GM23338 (cell line): ENCODE measurements at regions not wholly inside any gene's neighbourhood (a gene's known extent, or its start where the extent isn't known, plus 50 kb on each side); places are given as distances from the start of the nearest gene placed in this dataset.

Source experiments
- ATAC-seq: fragments of 200-7000 bp; cut with Tn5 transposase; 3 replicates; pipeline ENCODE4 v1.9.1; 2020
- DNase-seq: peaks from one replicate; pipeline ENCODE4 v3.0.0-alpha.2; 2015; ENCODE audit warnings: low spot score
- H2AFZ ChIP-seq: fragments of 200-600 bp; sonication (generic); 2 replicates; pipeline ENCODE4 v1.8.0; 2016; ENCODE audit warnings: antibody characterized with exemption, mild to moderate bottlenecking, moderate library complexity
- H3F3A ChIP-seq: fragments of 200-600 bp; sonication (generic); replicated peaks from 2 replicates; pipeline ENCODE4 v1.8.0; 2017; ENCODE audit warnings: antibody characterized with exemption, mixed run types, low read depth
- H3K27ac ChIP-seq: fragments of 200-600 bp; sonication (generic); 2 replicates; pipeline ENCODE4 v1.6.1; 2016; ENCODE audit warnings: low read depth
- H3K27me3 ChIP-seq: fragments of 200-600 bp; sonication (generic); 2 replicates; pipeline ENCODE4 v1.8.0; 2016; ENCODE audit warnings: mild to moderate bottlenecking, mixed run types, moderate library complexity; ENCODE audit not compliant: insufficient read depth
- H3K36me3 ChIP-seq: fragments of 200-600 bp; sonication (generic); 2 replicates; pipeline ENCODE4 v1.8.0; 2016; ENCODE audit warnings: mild to moderate bottlenecking; ENCODE audit not compliant: insufficient read depth
- H3K4me1 ChIP-seq: fragments of 200-600 bp; sonication (generic); 2 replicates; pipeline ENCODE4 v1.8.0; 2016; ENCODE audit warnings: mild to moderate bottlenecking, moderate library complexity; ENCODE audit not compliant: insufficient read depth
- H3K4me2 ChIP-seq: fragments of 200-600 bp; sonication (generic); 2 replicates; pipeline ENCODE4 v1.7.1; 2017; ENCODE audit warnings: mixed run types
- H3K4me3 ChIP-seq: fragments of 200-600 bp; sonication (generic); 2 replicates; pipeline ENCODE4 v1.6.1; 2016; ENCODE audit warnings: mixed run types
- H3K79me2 ChIP-seq: fragments of 200-600 bp; sonication (generic); replicated peaks from 2 replicates; pipeline ENCODE4 v1.8.0; 2017; ENCODE audit warnings: mild to moderate bottlenecking; ENCODE audit not compliant: insufficient read depth
- H3K9me2 ChIP-seq: fragments of 200-600 bp; sonication (generic); 2 replicates; pipeline ENCODE4 v1.8.0; 2017; ENCODE audit not compliant: insufficient read depth
- H4K20me1 ChIP-seq: fragments of 200-600 bp; sonication (generic); replicated peaks from 2 replicates; pipeline ENCODE4 v1.8.0; 2017; ENCODE audit warnings: mild to moderate bottlenecking; ENCODE audit not compliant: insufficient read depth
- H3K27ac Mint-ChIP-seq: 2 replicates; pipeline ENCODE4 v1.8.0; 2020; ENCODE audit warnings: inconsistent platforms, mild to moderate bottlenecking, moderate library complexity, mixed read lengths
- H3K27me3 Mint-ChIP-seq: 3 replicates; pipeline ENCODE4 v1.8.0; 2022; ENCODE audit warnings: low read depth, mild to moderate bottlenecking, moderate library complexity, mixed read lengths, inconsistent platforms; ENCODE audit not compliant: insufficient read depth, poor library complexity
- H3K36me3 Mint-ChIP-seq: 3 replicates; pipeline ENCODE4 v1.8.0; 2021; ENCODE audit warnings: low read depth, mild to moderate bottlenecking, inconsistent platforms, moderate library complexity, mixed read lengths
- H3K4me1 Mint-ChIP-seq: 3 replicates; pipeline ENCODE4 v1.8.0; 2020; ENCODE audit warnings: mild to moderate bottlenecking, inconsistent platforms, mixed read lengths
- H3K4me3 Mint-ChIP-seq: 3 replicates; pipeline ENCODE4 v1.8.0; 2021; ENCODE audit warnings: moderate library complexity, mild to moderate bottlenecking, inconsistent platforms, mixed read lengths
- H3K9me3 Mint-ChIP-seq: 3 replicates; pipeline ENCODE4 v1.8.0; 2020; ENCODE audit warnings: moderate library complexity, mild to moderate bottlenecking, inconsistent platforms, mixed read lengths
- CREB1 ChIP-seq: fragments of 250-450 bp; sonication (Bioruptor Pico); IDR thresholded peaks from 2 replicates; pipeline ENCODE4 v1.5.0; 2020; ENCODE audit warnings: low read depth, mild to moderate bottlenecking, moderate library complexity
- CTCF ChIP-seq, 2 experiments: fragments of 200-600 bp in 1 of 2; sonication (generic) in 1 of 2; conservative IDR thresholded peaks; 2 replicates each; pipeline versions ENCODE4 v1.5.1 to v1.6.1; 2016 to 2017; ENCODE audit warnings: antibody characterized with exemption in 2 of 2, low read depth in 2 of 2, mild to moderate bottlenecking in 2 of 2, moderate library complexity in 1 of 2
- ETS1 ChIP-seq: IDR thresholded peaks from 2 replicates; pipeline ENCODE4 v1.6.1; 2016; ENCODE audit warnings: antibody characterized with exemption
- EZH2phosphoT487 ChIP-seq: fragments of 200-600 bp; sonication (generic); IDR thresholded peaks from one replicate; pipeline ENCODE4 v1.8.1; 2018; ENCODE audit warnings: antibody characterized with exemption; ENCODE audit not compliant: unreplicated experiment
- JUNB ChIP-seq: IDR thresholded peaks from one replicate; pipeline ENCODE4 v1.6.1; 2016; ENCODE audit warnings: antibody characterized with exemption; ENCODE audit not compliant: unreplicated experiment
- NANOG ChIP-seq: IDR thresholded peaks from 2 replicates; pipeline ENCODE4 v1.6.1; 2016; ENCODE audit warnings: antibody characterized with exemption, borderline replicate concordance
- POLR2AphosphoS5 ChIP-seq: IDR thresholded peaks from 2 replicates; pipeline ENCODE4 v1.6.1; 2016; ENCODE audit warnings: antibody characterized with exemption, low read depth
- STAT1 ChIP-seq: IDR thresholded peaks from one replicate; pipeline ENCODE4 v1.6.1; 2016; ENCODE audit warnings: antibody characterized with exemption; ENCODE audit not compliant: unreplicated experiment
- ZNF114 ChIP-seq: fragments of 250-450 bp; sonication (Bioruptor Pico); IDR thresholded peaks from 2 replicates; pipeline ENCODE4 v1.5.0; 2020; ENCODE audit warnings: mild to moderate bottlenecking, moderate library complexity
- ZNF462 ChIP-seq: fragments of 250-450 bp; sonication (Bioruptor Pico); IDR thresholded peaks from 2 replicates; pipeline ENCODE4 v1.5.0; 2020; ENCODE audit warnings: mild to moderate bottlenecking, moderate library complexity

GRCh38 chr16:26649381-26650045 is 417.2 kb upstream of the C16orf82 start:
- Histone ChIP-seq H3F3A (no peaks in the 10 kb centered on the region), H3K4me1 (no peaks in the 10 kb centered on the region), H3K79me2 (no peaks in the 10 kb centered on the region), H2AFZ (no peak overlapping the region), H3K4me2 (no peak overlapping the region), H3K27ac (no peak overlapping the region), H3K9me2 (no peaks in the 10 kb centered on the region), H4K20me1 (no peaks in the 10 kb centered on the region), H3K36me3 (no peaks in the 10 kb centered on the region), H3K4me3 (no peak overlapping the region), H3K27me3 (no peaks in the 10 kb centered on the region)
- Mint-ChIP-seq H3K27me3 (peaks cover 5% of the 10 kb centered on the region), H3K4me1 (no peaks in the 10 kb centered on the region), H3K9me3 (peaks cover 71% of the 10 kb centered on the region), H3K4me3 (no peak overlapping the region), H3K36me3 (peaks cover 3% of the 10 kb centered on the region; the same call in 1 of the 3 replicates), H3K27ac (no peak overlapping the region)
- TF ChIP-seq EZH2phosphoT487: no peak
- TF ChIP-seq CREB1 (CRISPR knock-in tag): no peak
- no peak for TF ChIP-seq POLR2AphosphoS5
- TF ChIP-seq NANOG: no peak
- no peak for TF ChIP-seq JUNB
- TF ChIP-seq ETS1: no peak
- TF ChIP-seq STAT1: no peak
- no peak for TF ChIP-seq ZNF114
- no peak for TF ChIP-seq CTCF (conservative IDR thresholded peaks at IDR 0.05; ENCODE audit: low read depth in 2 of 2)
- TF ChIP-seq ZNF462 (CRISPR knock-in tag): no peak
- DNase-seq: no peak
- no peak for ATAC-seq
